ENCODE measurements at regions not wholly inside any gene's neighbourhood (a gene's known extent, or its start where the extent isn't known, plus 50 kb on each side); places are given as distances from the start of the nearest gene placed in this dataset.

- H3K4me3 ChIP-seq = no peak overlapping the region
- H3K27me3 ChIP-seq = no peaks in the 10 kb centered on the region
- H3K36me3 ChIP-seq = no peaks in the 10 kb centered on the region
- TF ChIP-seq POLR2A (IDR thresholded peaks at IDR 0.05) (no peak), EP300 (IDR thresholded peaks at IDR 0.05) (no peak), POLR2AphosphoS5 (IDR thresholded peaks at IDR 0.05) (no peak), CTCF (IDR thresholded peaks at IDR 0.05) (no peak)
- peaks cover 0 to 3% (median 0%) of the 10 kb centered on the region in 4 donors for H3K4me1 ChIP-seq
- peaks cover 0 to 3% (median 0%) of the 10 kb centered on the region in 4 donors for H3K9me3 ChIP-seq
- WGBS, 2 donors = 88 to 90% methylated on average over 2 of the region's 2 CpGs
- H3K27ac ChIP-seq = no peak overlapping the region
- no peak for ATAC-seq (ENCODE audit: low FRiP score in 2 of 2)
- DNase-seq = no peak
Measured at GRCh38 chr2:142725386-142725785, 152.1 kb upstream of the KYNU start.

GRCh38 chr2:142724713-142725349, 152.6 kb upstream of the KYNU start:
- H3K27me3 ChIP-seq = no peaks in the 10 kb centered on the region
- WGBS, 2 donors = 55 to 69% methylated on average over 2 of the region's 2 CpGs
- peaks cover 0 to 3% (median 0%) of the 10 kb centered on the region in 4 donors for H3K4me1 ChIP-seq
- TF ChIP-seq POLR2AphosphoS5 (IDR thresholded peaks at IDR 0.05) (no peak), EP300 (IDR thresholded peaks at IDR 0.05) (no peak), POLR2A (IDR thresholded peaks at IDR 0.05) (no peak)
- ATAC-seq (ENCODE audit: low FRiP score in 2 of 2) (no peak), DNase-seq (no peak)
- no peaks in the 10 kb centered on the region for H3K36me3 ChIP-seq
- H3K27ac ChIP-seq = no peak overlapping the region
- H3K4me3 ChIP-seq = no peak overlapping the region
- peaks cover 0 to 3% (median 0%) of the 10 kb centered on the region in 4 donors for H3K9me3 ChIP-seq

GRCh38 chr2:142724186-142724585, 153.3 kb upstream of the KYNU start:
- H3K4me3 ChIP-seq = no peak overlapping the region
- H3K4me1 ChIP-seq = peaks cover 0 to 3% (median 0%) of the 10 kb centered on the region in 4 donors
- H3K9me3 ChIP-seq = peaks cover 0 to 3% (median 0%) of the 10 kb centered on the region in 4 donors
- ATAC-seq (ENCODE audit: low FRiP score in 2 of 2) (no peak), DNase-seq (no peak)
- no peaks in the 10 kb centered on the region for H3K27me3 ChIP-seq
- no peak overlapping the region for H3K27ac ChIP-seq
- no peaks in the 10 kb centered on the region for H3K36me3 ChIP-seq
- TF ChIP-seq POLR2A (IDR thresholded peaks at IDR 0.05) (no peak), EP300 (IDR thresholded peaks at IDR 0.05) (no peak), CTCF (IDR thresholded peaks at IDR 0.05) (no peak), POLR2AphosphoS5 (IDR thresholded peaks at IDR 0.05) (no peak)

- Histone ChIP-seq H3K27me3 (no peaks in the 10 kb centered on the region), H3K4me3 (no peak overlapping the region), H3K4me1 (peaks cover 0 to 3% (median 0%) of the 10 kb centered on the region in 4 donors), H3K36me3 (no peaks in the 10 kb centered on the region), H3K27ac (no peak overlapping the region), H3K9me3 (peaks cover 0 to 3% (median 0%) of the 10 kb centered on the region in 4 donors)
- no peak for ATAC-seq (ENCODE audit: low FRiP score in 2 of 2)
- WGBS, 2 donors = 86 to 92% methylated on average over 1 of the region's 1 CpG
- DNase-seq = no peak
- TF ChIP-seq EP300 (IDR thresholded peaks at IDR 0.05) (no peak), CTCF (IDR thresholded peaks at IDR 0.05) (no peak), POLR2A (IDR thresholded peaks at IDR 0.05) (no peak), POLR2AphosphoS5 (IDR thresholded peaks at IDR 0.05) (no peak)
Measured at GRCh38 chr2:142723236-142723635, 154.2 kb upstream of the KYNU start.

GRCh38 chr2:142722569-142722968, 154.9 kb upstream of the KYNU start:
- Histone ChIP-seq H3K4me3 (no peak overlapping the region), H3K27ac (no peak overlapping the region), H3K27me3 (no peaks in the 10 kb centered on the region), H3K9me3 (no peaks in the 10 kb centered on the region), H3K36me3 (no peaks in the 10 kb centered on the region), H3K4me1 (peaks cover 0 to 3% (median 0%) of the 10 kb centered on the region in 4 donors)
- DNase-seq (no peak), ATAC-seq (ENCODE audit: low FRiP score in 2 of 2) (no peak)
- TF ChIP-seq CTCF (IDR thresholded peaks at IDR 0.05) (no peak), POLR2A (IDR thresholded peaks at IDR 0.05) (no peak), POLR2AphosphoS5 (IDR thresholded peaks at IDR 0.05) (no peak), EP300 (IDR thresholded peaks at IDR 0.05) (no peak)

Data from upper lobe of left lung (tissue), 6 donors.